Panc1 (cell line): ENCODE measurements at regions not wholly inside any gene's neighbourhood (a gene's known extent, or its start where the extent isn't known, plus 50 kb on each side); places are given as distances from the start of the nearest gene placed in this dataset.

ENCODE experiments used
- ATAC-seq: fragments of 200-7000 bp; cut with Tn5 transposase; 2 replicates; pipeline ENCODE4 v1.9.1; 2020; ENCODE audit warnings: mild to moderate bottlenecking, moderate library complexity
- BruUV-seq: library from RNA; stranded (reverse); fragments of 400-500 nt; replicated peaks from 2 replicates; lab custom pipeline; 2021; lab: Mats Ljungman, UMichigan
- CTCF ChIA-PET: fragments of 300-600 bp; sonication (Branson Sonifier 250); formaldehyde crosslinking; loops from one replicate; lab custom pipeline; 2022; ENCODE audit warnings: antibody characterized with exemption; lab: Charles Lee
- POLR2A ChIA-PET: fragments of 300-600 bp; sonication (Branson Sonifier 250); formaldehyde crosslinking; loops from one replicate; lab custom pipeline; 2022; ENCODE audit warnings: antibody characterized with exemption; lab: Charles Lee
- DNase-seq: peaks from one replicate; pipeline ENCODE4 v3.0.0-alpha.2; 2010; ENCODE audit warnings: low read depth, low spot score
- H3K27ac ChIP-seq: 2 replicates; pipeline ENCODE4 v1.5.1; 2011; ENCODE audit warnings: mild to moderate bottlenecking, low read length, inconsistent platforms
- H3K27me3 ChIP-seq: fragments of 200-500 bp; sonication (Bioruptor generic); 2 replicates; pipeline ENCODE4 v1.6.0; 2014; ENCODE audit warnings: low read length, inconsistent platforms; ENCODE audit not compliant: control insufficient read depth, insufficient read depth
- H3K36me3 ChIP-seq: fragments of 200-500 bp; sonication (Bioruptor generic); 2 replicates; pipeline ENCODE4 v1.5.1; 2014; ENCODE audit warnings: inconsistent platforms, mild to moderate bottlenecking, low read length, moderate library complexity; ENCODE audit not compliant: control insufficient read depth, insufficient read depth
- H3K4me1 ChIP-seq: 2 replicates; pipeline ENCODE4 v1.5.1; 2011; ENCODE audit warnings: inconsistent platforms, mild to moderate bottlenecking, low read length, moderate library complexity; ENCODE audit not compliant: control insufficient read depth, insufficient read depth
- H3K4me3 ChIP-seq, 2 experiments: 2 replicates each; pipeline ENCODE4 v1.5.1; 2011 to 2012; ENCODE audit warnings: low read depth in 2 of 2, low read length in 2 of 2, mild to moderate bottlenecking in 2 of 2, inconsistent platforms in 1 of 2, moderate library complexity in 1 of 2
- H3K9me3 ChIP-seq: fragments of 200-500 bp; sonication (Bioruptor generic); 2 replicates; pipeline ENCODE4 v1.5.1; 2014; ENCODE audit warnings: low read depth, mild to moderate bottlenecking, inconsistent platforms, low read length, moderate library complexity; ENCODE audit not compliant: control insufficient read depth, insufficient read depth
- CTCF ChIP-seq: fragments of 450-650 bp; IDR thresholded peaks from 2 replicates; pipeline ENCODE4 v1.5.1; 2017; ENCODE audit warnings: mild to moderate bottlenecking
- POLR2AphosphoS5 ChIP-seq: IDR thresholded peaks from 2 replicates; pipeline ENCODE4 v1.6.1; 2012; ENCODE audit warnings: mild to moderate bottlenecking, low read depth, low read length, moderate library complexity
- REST ChIP-seq, 2 experiments: IDR thresholded peaks; 2 replicates each; pipeline ENCODE4 v1.6.1; 2011 to 2012; ENCODE audit warnings: low read depth in 2 of 2, control low read depth in 1 of 2, low read length in 1 of 2, mild to moderate bottlenecking in 1 of 2, moderate library complexity in 1 of 2; ENCODE audit not compliant: insufficient read depth in 1 of 2
- SIN3A ChIP-seq: IDR thresholded peaks from 2 replicates; pipeline ENCODE4 v1.6.1; 2012; ENCODE audit warnings: low read depth, mild to moderate bottlenecking, low read length, moderate library complexity, borderline replicate concordance; ENCODE audit not compliant: insufficient read depth
- TCF7L2 ChIP-seq: IDR thresholded peaks from 2 replicates; pipeline ENCODE4 v1.6.1; 2011; ENCODE audit warnings: mild to moderate bottlenecking, low read depth, low read length, inconsistent platforms
- in situ Hi-C: cut with HindIII; loops from 2 replicates; pipeline ENCODE4 v1.10.0; 2016; ENCODE audit warnings: low sequenced_read_pairs, low pct_unique_long_range_greater_than_20kb
- intact Hi-C: fragments of 100-400 bp; cut with micrococcal nuclease; formaldehyde crosslinking; loops from one replicate; pipeline ENCODE4 v1.10.0; 2022; ENCODE audit not compliant: unreplicated experiment

GRCh38 chr10:56104923-56105322 is 256.1 kb downstream of the ZWINT start:
- no peak overlapping the region for H3K27ac ChIP-seq
- H3K27me3 ChIP-seq, result no peaks in the 10 kb centered on the region
- no peaks in the 10 kb centered on the region for H3K36me3 ChIP-seq
- BruUV-seq, result no TSS peak
- H3K4me1 ChIP-seq, result no peaks in the 10 kb centered on the region
- ATAC-seq, result no peak
- no peak overlapping the region for H3K4me3 ChIP-seq
- ChIA-PET CTCF (no interaction called here), POLR2A (no interaction called here)
- in situ Hi-C loops, result no loop called here
- DNase-seq, result no peak
- intact Hi-C loops, result no loop called here
- no peak for TF ChIP-seq TCF7L2
- no peak for TF ChIP-seq REST (IDR thresholded peaks at IDR 0.05; ENCODE audit: insufficient read depth in 1 of 2, low read depth in 2 of 2, low read length in 1 of 2)
- no peak for TF ChIP-seq POLR2AphosphoS5
- TF ChIP-seq SIN3A, result no peak
- no peak for TF ChIP-seq CTCF
- H3K9me3 ChIP-seq, result no peaks in the 10 kb centered on the region

DNA sequence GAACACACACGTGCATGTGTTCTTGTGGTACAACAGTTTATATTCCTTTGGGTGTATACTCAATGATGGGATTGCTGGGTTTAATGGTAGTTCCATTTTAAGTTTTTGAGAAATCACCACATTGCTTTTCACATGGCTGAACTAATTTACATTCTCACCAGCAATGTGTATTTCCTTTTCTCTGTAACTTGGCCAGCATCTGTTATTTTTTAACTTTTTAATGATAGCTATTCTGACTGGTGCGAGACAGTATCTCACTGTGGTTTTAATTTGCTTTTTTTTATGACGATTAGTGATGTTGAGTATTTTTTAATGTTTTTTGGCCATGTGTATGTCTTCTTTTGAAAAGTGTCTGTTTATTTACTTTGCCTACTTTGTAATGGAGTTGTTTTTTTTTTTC is 256.6 kb downstream of the ZWINT start:
- H3K36me3 ChIP-seq, result no peaks in the 10 kb centered on the region
- intact Hi-C loops (no loop called here), in situ Hi-C loops (no loop called here)
- CTCF ChIA-PET, result no interaction called here
- no peaks in the 10 kb centered on the region for H3K27me3 ChIP-seq
- H3K9me3 ChIP-seq, result no peaks in the 10 kb centered on the region
- H3K4me1 ChIP-seq, result no peaks in the 10 kb centered on the region
- ATAC-seq, result no peak
- no peak for TF ChIP-seq REST (IDR thresholded peaks at IDR 0.05; ENCODE audit: insufficient read depth in 1 of 2, low read depth in 2 of 2, low read length in 1 of 2)
- TF ChIP-seq CTCF, result no peak
- TF ChIP-seq SIN3A, result no peak
- no peak for TF ChIP-seq TCF7L2
- TF ChIP-seq POLR2AphosphoS5, result no peak
- no TSS peak for BruUV-seq
- no peak for DNase-seq
- no peak overlapping the region for H3K4me3 ChIP-seq
- POLR2A ChIA-PET, result no interaction called here
- H3K27ac ChIP-seq, result no peak overlapping the region
